Hippocampal formation (tissue), 2 donors: ENCODE measurements at regions not wholly inside any gene's neighbourhood (a gene's known extent, or its start where the extent isn't known, plus 50 kb on each side); places are given as distances from the start of the nearest gene placed in this dataset.
"Not testable (repeated sequence)": the region's sequence is repeated elsewhere in the genome, so short reads cannot be mapped to it uniquely, and the experiment has no call there.

Experiments used
- DNase-seq, 2 donors: peaks; one replicate each; lab custom pipeline; 2025; lab: John Stamatoyannopoulos, UW

- not testable (repeated sequence) for DNase-seq
These were observed 756.9 kb upstream of the ADGRB3 start for GRCh38 chr6:67878216-67878615.

GRCh38 chr6:67877288-67877687 lies 757.8 kb upstream of the ADGRB3 start:
- no peak for DNase-seq

- DNase-seq = no peak
These were observed 759.2 kb upstream of the ADGRB3 start for GRCh38 chr6:67875877-67876383.

- DNase-seq = no peak
These were observed 764.8 kb upstream of the ADGRB3 start for GRCh38 chr6:67870321-67870720.

DNA sequence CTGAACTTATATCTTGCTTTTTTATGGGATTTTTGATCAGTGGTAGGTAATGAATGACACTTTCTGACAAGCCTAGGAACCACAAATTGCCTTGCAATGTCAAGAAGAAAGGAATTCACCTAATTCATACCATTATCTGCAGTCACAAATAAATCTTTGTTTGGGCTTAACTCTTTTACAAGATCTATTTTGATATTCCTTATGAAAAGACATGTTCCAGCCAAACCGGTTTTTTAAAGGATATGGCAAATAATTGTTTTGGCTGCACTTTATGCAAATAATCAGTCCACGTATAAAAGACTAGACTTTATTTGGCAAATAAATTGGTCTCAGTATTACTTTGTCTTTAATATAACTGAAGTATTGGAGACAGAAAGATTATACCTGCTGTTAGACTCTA lies 771.7 kb upstream of the ADGRB3 start:
- no peak for DNase-seq

DNA sequence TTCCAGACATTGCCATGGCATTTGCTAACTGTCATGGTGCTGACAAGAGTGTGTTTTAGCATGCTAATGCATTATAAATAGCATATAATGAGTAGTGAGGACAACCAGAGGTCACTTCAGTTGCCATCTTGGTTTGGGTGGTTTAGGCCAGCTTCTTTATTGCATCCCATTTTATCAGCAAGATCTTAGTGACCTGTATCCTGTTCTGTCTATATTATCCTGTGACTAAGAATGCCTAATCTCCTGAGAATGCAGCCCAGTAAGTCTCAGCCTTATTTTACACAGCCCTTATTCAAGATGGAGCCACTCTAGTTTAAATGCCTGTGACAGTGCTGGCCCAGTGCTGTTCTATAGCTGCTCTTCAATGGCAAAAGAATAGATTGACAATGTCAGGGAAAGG lies 781.0 kb upstream of the ADGRB3 start:
- no peak for DNase-seq

- no peak for DNase-seq
These were observed 795.3 kb upstream of the ADGRB3 start for GRCh38 chr6:67839818-67840217.

- no peak for DNase-seq
These were observed 809.7 kb upstream of the ADGRB3 start for GRCh38 chr6:67825201-67825895.

DNA sequence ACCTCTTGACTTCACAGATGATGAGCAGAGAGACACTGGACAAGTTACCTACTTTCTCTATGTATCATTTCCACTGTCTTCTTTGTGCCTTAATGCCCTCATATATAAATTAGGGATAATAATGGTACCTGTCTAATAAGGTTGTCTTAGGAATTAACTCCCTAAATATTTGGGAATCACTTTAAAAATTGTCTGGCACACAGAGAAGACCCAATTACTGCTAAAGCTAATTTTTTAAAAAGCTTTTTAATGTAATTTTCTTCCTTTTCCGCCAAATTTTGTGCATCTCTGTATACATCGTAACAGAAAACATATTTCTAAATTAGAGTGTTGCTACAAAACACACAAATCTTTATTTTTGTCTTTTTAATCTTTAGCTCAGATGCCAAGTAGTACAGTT lies 816.8 kb upstream of the ADGRB3 start:
- DNase-seq = no peak

GRCh38 chr6:67815623-67816022 lies 819.5 kb upstream of the ADGRB3 start:
- DNase-seq = no peak

- no peak for DNase-seq
These were observed 820.8 kb upstream of the ADGRB3 start for GRCh38 chr6:67814262-67814661.

- DNase-seq = no peak
These were observed 822.4 kb upstream of the ADGRB3 start for GRCh38 chr6:67812693-67813092.

DNA sequence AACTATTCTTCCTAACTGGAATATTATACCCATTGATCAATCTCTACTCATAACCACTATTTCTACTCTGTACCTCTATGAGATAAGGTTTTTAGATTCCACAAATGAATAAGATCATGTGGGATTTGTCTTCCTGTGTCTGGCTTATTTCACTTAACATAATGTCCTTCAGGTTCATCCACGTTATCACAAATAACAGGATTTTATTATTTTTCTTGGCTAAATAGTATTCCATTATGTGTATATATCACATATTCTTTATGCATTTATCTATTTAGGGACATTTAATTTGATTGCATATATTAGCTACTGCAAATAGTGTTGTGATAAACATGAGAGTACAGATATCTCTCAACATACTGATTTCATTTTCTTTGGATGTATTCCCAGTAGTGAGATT lies 823.0 kb upstream of the ADGRB3 start:
- DNase-seq = no peak

GRCh38 chr6:67811239-67812037 lies 823.6 kb upstream of the ADGRB3 start:
- no peak for DNase-seq

DNA sequence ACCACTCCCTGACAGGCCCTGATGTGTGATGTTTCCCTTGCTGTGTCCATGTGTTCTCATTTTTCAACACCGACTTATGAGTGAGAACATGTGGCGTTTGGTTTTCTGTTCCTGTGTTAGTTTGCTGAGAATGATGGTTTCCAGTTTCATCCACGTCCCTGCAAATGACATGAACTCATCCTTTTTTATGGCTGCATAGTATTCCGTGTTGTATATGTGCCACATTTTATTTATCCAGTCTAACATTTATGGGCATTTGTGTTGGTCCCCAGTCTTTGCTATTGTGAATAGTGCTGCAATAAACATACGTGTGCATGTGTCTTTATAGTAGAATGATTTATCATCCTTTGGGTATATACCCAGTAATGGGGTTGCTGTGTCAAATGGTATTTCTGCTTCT lies 830.3 kb upstream of the ADGRB3 start:
- DNase-seq = not testable (repeated sequence)

- DNase-seq = no peak
These were observed 832.3 kb upstream of the ADGRB3 start for GRCh38 chr6:67802771-67803170.

DNA sequence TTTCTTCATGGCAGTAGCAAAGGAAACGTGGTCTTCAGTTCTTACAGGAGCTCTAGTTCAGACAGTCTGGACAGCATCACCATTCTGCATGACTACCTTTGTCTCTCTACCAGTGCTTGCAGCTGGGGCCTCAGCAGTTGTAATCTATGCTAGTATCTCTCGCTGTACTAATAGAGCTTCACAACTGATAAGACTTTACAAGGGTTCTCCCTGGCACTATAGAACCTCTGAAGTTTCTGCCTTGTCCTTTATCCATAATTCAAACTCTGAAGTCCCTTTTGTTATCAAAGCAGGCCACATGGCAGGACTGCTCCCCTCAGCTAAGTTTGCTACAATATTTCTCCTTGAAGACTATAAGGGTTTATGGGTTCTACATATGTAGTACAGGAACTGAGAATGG lies 842.1 kb upstream of the ADGRB3 start:
- no peak for DNase-seq

GRCh38 chr6:67790569-67790968 lies 844.5 kb upstream of the ADGRB3 start:
- DNase-seq = no peak

GRCh38 chr6:67787119-67787518 lies 848.0 kb upstream of the ADGRB3 start:
- not testable (repeated sequence) for DNase-seq

DNA sequence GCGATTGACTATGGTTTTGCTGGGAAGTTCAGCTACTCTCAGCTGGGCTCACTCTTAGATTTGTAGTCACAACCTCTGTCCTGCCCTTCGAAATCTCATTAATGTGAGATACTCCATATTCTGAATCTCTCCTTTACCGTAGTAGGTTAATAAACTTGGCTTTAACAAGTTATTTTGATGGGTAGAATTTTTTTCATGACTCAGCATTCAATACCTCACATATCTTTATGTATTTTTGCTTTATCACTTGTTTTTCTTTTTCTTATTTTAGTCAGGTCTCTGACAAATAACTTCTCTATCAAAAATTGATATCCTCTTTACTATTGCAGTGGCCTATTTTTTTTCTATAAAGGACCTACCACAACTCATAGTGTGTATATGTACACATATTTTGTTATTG lies 855.2 kb upstream of the ADGRB3 start:
- DNase-seq = no peak

DNA sequence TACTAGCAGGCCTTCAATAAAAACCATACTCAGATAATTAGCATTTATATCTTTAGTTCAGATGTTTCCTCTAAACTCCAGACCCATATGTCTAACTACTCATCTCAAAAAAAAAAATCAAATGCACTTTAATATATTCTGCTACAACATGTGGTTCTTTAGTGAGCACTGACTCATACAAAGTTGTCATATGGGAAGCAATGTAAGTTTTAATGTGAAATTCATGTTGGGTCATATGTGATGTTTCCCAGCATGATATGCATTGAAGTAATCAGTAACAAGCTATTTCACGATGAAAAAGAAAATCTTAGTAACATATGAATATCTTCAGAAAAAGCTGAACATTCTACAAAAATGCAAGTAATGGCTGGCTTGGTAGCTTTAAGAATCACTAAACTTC lies 859.7 kb upstream of the ADGRB3 start:
- DNase-seq = no peak

DNA sequence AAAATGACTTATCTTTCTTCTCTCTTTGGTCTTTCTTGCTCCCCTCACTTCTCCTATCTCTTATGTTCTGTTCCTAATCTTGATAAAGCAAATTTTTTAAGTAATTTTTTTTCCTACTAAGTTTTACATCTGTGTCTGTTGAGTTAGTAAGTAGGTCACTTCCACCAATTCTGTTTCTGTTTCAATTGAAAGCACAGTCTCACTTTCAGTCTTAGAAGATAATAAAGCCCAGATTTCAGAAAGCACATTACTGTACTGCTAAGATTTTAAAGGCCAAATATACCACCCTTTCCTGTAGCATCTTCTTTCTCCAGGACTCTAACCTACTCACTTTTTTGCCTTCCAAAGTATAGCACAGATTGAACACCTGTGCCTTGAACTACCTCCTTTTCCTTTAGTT lies 866.1 kb upstream of the ADGRB3 start:
- no peak for DNase-seq
